ENCODE measurements at regions not wholly inside any gene's neighbourhood (a gene's known extent, or its start where the extent isn't known, plus 50 kb on each side); places are given as distances from the start of the nearest gene placed in this dataset.
"Not testable (repeated sequence)": the region's sequence is repeated elsewhere in the genome, so short reads cannot be mapped to it uniquely, and the experiment has no call there.

DNA sequence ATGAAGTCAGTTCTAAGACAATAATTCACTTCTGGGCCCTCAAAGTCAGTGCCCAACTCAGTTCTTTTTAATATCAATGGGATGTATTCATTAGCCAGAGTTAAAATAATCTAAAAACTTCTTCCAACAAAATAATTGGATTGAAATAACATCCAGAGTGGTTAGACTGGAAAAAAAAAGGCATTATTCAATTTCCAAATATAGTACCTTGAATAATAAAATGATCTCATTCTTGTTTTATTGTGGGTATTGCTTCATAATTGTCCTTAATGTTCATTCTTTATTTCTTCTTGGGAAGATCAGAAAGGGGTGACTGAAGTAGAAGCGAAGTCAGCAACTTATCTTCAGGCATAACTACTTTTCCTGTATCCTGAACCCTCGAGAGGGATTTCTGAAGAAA lies 85.1 kb upstream of the JARID2 start:
- no peaks in the 10 kb centered on the region for H3K4me1 ChIP-seq
- TF ChIP-seq, protein P1, sequence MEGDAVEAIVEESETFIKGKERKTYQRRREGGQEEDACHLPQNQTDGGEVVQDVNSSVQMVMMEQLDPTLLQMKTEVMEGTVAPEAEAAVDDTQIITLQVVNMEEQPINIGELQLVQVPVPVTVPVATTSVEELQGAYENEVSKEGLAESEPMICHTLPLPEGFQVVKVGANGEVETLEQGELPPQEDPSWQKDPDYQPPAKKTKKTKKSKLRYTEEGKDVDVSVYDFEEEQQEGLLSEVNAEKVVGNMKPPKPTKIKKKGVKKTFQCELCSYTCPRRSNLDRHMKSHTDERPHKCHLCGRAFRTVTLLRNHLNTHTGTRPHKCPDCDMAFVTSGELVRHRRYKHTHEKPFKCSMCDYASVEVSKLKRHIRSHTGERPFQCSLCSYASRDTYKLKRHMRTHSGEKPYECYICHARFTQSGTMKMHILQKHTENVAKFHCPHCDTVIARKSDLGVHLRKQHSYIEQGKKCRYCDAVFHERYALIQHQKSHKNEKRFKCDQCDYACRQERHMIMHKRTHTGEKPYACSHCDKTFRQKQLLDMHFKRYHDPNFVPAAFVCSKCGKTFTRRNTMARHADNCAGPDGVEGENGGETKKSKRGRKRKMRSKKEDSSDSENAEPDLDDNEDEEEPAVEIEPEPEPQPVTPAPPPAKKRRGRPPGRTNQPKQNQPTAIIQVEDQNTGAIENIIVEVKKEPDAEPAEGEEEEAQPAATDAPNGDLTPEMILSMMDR (IDR thresholded peaks at IDR 0.05): no peak
- 80 to 85% methylated on average over 2 of the region's 2 CpGs for WGBS, 2 donors
- no peak overlapping the region for H3K27ac ChIP-seq
- ATAC-seq (no peak), DNase-seq (no peak)
- H3K9me3 ChIP-seq: no peaks in the 10 kb centered on the region
- intact Hi-C loops (cut with DNase I): no loop called here
- H3K27me3 ChIP-seq: no peaks in the 10 kb centered on the region
- no peak overlapping the region for H3K4me3 ChIP-seq
- no peaks in the 10 kb centered on the region for H3K36me3 ChIP-seq

DNA sequence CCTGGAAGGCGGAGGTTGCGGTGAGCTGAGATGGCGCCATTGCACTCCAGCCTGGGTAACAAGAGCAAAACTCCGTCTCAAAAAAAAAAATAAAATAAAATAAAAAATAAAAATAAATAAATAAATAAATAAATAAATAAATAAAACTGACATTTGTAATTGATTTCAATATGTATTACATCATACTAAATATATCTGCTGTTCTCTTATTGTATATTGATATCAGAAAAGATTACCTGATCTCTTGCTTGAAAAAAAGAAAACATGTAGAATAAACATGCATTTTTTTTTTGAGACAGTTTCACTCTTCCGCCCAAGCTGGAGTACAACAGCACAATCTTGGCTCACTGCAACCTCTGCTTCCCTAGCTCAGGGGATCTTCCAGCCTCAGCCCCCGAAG lies 81.0 kb upstream of the JARID2 start:
- intact Hi-C loops (cut with DNase I): not testable (repeated sequence)
- WGBS, 2 donors: 98% methylated on average over 6 of the region's 6 CpGs

GRCh38 chr6:15166121-15166520 lies 79.7 kb upstream of the JARID2 start:
- Histone ChIP-seq H3K9me3 (no peaks in the 10 kb centered on the region), H3K27me3 (peaks cover 0 to 3% (median 0%) of the 10 kb centered on the region in 7 donors), H3K4me3 (no peak overlapping the region), H3K27ac (no peak overlapping the region), H3K4me1 (no peaks in the 10 kb centered on the region), H3K36me3 (no peaks in the 10 kb centered on the region)
- no peak for DNase-seq
- intact Hi-C loops (cut with DNase I): no loop called here
- no peak for ATAC-seq
- 80 to 82% methylated on average over 5 of the region's 5 CpGs for WGBS, 2 donors
- TF ChIP-seq, protein P1 (IDR thresholded peaks at IDR 0.05): no peak

More for the DNA sequence above, 81.0 kb upstream of the JARID2 start:
- not testable (repeated sequence) for H3K4me1 ChIP-seq, H3K4me3 ChIP-seq, ATAC-seq, H3K27ac ChIP-seq, H3K36me3 ChIP-seq, DNase-seq, H3K9me3 ChIP-seq, H3K27me3 ChIP-seq

DNA sequence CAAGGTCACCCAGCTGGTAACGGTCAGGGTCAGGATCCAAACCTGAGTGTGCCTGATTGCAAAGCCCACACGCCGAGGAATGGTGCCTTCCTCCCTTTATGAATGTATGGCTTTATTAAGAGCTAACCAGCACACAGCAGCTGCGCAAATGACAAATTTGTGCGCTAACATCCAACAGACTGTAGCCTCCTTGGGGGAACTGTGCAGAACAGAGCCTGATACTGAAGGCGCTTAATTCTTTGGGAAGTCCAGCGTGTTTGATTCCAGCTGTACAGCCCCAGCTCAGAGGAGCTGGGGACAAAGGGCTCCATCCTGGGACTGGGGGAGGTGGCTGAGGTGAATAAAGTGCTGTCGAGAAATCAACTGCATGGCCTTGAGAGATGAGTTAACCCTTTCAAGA lies 75.7 kb upstream of the JARID2 start:
- no peaks in the 10 kb centered on the region for H3K9me3 ChIP-seq
- TF ChIP-seq, protein P1 (IDR thresholded peaks at IDR 0.05): no peak
- peaks cover 0 to 3% (median 0%) of the 10 kb centered on the region in 7 donors for H3K27me3 ChIP-seq
- DNase-seq: no peak
- H3K4me1 ChIP-seq: no peaks in the 10 kb centered on the region
- no peak overlapping the region for H3K4me3 ChIP-seq
- intact Hi-C loops (cut with DNase I): no loop called here
- no peak for ATAC-seq
- 93 to 96% methylated on average over 8 of the region's 8 CpGs for WGBS, 2 donors
- H3K36me3 ChIP-seq: no peaks in the 10 kb centered on the region
- H3K27ac ChIP-seq: no peak overlapping the region

DNA sequence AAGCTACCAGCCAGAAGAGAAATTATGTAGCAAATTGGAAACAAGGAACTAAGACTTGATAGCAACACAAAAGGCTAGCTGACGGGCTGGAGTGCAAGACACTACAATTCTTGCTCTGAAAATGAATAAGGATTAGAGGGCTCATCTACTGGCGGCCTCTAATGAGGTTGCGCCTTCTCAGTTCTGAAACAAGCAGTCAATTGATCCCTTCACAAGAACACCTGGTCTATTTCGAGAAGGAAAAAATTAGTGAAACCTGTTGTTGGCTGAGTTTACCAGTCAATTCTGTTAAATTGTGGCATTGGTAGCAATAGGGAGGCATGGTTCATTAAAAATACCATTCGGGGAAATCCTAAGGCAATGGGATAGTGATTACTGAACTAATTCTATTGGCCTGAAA lies 74.8 kb upstream of the JARID2 start:
- no peaks in the 10 kb centered on the region for H3K9me3 ChIP-seq
- no peak overlapping the region for H3K4me3 ChIP-seq
- peaks cover 0 to 3% (median 0%) of the 10 kb centered on the region in 7 donors for H3K27me3 ChIP-seq
- TF ChIP-seq, protein P1 (IDR thresholded peaks at IDR 0.05): no peak
- intact Hi-C loops (cut with DNase I): no loop called here
- ATAC-seq: no peak
- no peaks in the 10 kb centered on the region for H3K4me1 ChIP-seq
- H3K36me3 ChIP-seq: no peaks in the 10 kb centered on the region
- 95 to 96% methylated on average over 5 of the region's 5 CpGs for WGBS, 2 donors
- no peak for DNase-seq
- no peak overlapping the region for H3K27ac ChIP-seq
